Stimulated activated CD8-positive, alpha-beta memory T cell treated with anti-CD3 and anti-CD28 coated beads, Interleukin-7, amount 100 ng/mL, for 48 hours (primary cell): ENCODE measurements at regions not wholly inside any gene's neighbourhood (a gene's known extent, or its start where the extent isn't known, plus 50 kb on each side); places are given as distances from the start of the nearest gene placed in this dataset.
"Not testable (repeated sequence)": the region's sequence is repeated elsewhere in the genome, so short reads cannot be mapped to it uniquely, and the experiment has no call there.

Experiments
- DNase-seq, 2 donors: peaks; one replicate each; pipeline ENCODE4 v3.0.0-alpha.2; 2020; ENCODE audit warnings: low read depth in 1 of 2; ENCODE audit errors: extremely low read depth in 1 of 2

DNA sequence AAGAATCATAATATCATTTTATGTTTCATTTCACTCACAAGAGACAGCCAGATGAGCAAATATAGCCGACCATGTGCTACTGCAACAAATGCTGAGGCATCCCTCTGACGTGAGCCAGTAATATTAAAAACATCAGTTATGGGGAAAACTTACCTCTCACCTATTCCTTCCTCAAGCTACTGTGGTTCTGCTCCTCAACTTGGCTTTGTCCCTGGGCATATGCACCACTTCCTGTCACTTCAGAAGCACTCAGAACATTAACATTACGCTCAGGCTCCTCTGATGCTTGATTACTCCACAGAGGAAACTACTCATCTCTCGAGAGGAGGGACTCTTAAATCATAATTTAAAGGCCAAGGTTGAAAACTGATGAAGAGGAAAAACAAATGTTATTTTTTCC lies 457.0 kb upstream of the ALCAM start:
- DNase-seq, result no peak

DNA sequence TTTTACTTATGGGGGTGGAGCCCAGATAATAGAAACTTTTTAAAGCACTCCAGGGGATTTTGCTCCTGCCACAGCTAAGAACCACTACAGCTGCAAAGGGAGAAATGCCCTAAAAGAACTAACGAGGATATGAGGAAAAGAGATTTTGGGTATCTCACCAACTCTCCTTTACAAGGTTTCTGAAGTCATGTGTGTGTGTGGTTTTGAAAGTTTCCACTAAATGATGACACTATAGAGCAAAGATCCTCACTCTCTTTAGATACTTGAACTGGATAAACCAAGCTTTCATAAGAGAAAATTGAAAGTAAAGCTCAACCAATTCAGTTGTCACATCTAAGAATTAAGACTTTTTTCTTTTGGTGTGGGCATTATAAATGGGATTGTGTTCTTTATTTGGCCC lies 455.3 kb upstream of the ALCAM start:
- no peak for DNase-seq

DNA sequence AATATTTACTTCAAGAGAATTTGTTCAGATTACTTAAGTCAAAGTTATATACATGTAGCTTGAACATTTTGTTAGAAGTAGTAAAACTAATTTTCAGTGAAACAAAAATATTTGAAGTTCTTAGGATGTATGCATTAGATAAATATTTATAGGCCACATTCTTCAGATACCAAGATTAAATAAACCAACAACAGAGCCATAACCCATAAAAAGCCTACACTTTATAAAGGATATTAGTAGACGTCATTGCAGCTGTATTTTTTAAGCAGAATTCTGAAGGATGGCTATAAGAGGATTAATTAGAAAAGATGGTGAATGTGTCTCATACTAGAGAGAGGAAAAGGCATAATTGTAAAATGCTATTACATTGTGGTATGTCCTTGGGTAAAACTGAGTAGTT lies 449.7 kb upstream of the ALCAM start:
- no peak for DNase-seq

DNA sequence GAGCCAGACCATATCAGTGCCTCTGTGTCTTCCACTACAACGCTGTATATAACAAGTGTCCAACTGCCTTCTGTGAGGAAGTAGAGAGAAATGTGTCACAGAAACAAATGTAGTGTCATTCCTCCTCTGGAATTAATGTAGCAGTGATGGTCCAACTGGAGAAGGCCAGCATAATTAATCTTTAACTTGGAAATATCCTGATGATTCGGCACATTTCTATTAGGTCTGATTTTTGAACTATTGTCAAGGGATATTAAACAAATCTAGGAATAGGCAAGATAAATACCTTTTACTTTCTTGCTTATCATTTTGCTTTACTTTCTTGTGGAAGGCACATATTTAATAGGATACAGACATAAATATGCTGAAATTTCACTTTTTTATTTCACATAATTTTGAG lies 446.2 kb upstream of the ALCAM start:
- DNase-seq, result no peak

DNA sequence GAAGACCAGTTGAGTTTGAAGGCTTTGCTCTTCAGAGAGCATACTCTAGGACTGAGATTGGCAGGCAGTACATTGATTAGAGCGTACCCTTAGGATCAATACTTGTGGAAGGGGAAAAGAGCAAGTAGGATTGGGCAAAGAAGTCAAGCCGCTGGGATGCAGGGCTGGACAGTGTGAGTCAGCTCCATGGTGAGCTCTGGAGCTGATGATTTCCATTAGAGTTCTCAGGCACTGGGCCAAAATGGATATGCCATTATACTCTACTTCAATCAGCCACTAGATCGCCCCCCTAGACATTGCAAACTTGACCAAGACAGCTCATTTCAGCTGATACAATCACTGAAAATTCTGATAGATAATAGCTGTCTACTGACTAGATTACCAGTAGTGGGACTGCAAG lies 432.7 kb upstream of the ALCAM start:
- no peak for DNase-seq

DNA sequence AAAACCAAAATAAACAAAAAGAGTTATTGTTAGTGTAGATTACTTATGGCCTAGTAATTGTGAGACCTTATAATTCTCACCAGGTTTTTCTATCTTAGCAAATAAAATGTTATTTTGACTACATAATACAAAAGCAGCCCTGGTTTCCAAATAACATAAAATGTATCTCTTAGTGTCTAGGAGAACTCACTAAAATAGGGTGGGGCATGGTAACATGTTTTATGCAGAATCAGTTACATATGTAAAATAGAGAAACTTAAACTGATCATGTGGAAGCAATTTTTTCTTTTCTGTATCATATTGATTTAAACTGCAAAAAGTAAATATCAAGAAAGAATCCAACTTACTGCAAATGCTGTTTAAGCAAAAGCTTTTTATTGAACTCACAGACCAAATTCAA lies 431.1 kb upstream of the ALCAM start:
- no peak for DNase-seq

DNA sequence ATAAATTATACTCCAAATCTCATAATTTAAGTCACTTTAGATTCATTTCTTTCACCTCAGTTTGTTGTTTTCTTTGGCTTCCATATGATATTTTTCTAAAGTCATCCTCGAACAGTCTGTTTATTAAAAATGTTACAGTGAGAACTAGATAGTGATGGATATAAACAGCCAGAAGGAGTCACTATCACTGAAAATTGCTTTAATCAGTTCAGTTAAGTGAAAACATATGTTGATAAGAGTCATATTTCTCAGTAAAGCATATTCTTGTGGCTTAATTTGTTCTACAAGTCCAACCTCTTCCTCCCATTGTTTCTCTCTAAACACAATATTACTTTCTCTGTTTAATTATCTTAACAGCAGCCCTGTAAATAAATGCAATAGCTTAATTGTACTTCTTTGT lies 427.5 kb upstream of the ALCAM start:
- no peak for DNase-seq

DNA sequence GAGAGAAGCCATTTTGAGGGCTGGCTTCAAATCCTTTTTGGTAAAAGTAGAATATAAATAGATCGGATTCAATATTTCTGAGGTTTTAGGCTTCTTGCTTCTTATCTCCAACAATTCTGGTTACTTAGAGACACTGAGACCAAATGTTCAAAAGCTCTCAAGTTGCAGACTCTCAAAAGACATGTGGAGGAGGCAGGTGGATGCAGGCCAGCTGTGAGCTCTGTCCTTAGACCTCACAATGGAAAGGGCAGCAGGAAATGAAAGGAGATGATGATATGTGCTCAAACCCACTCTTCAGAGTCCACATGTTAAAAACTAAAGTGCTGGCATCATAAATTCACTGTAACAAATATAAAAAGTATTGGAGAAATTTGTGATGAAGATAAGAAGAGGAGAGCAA lies 424.9 kb upstream of the ALCAM start:
- DNase-seq, result no peak

DNA sequence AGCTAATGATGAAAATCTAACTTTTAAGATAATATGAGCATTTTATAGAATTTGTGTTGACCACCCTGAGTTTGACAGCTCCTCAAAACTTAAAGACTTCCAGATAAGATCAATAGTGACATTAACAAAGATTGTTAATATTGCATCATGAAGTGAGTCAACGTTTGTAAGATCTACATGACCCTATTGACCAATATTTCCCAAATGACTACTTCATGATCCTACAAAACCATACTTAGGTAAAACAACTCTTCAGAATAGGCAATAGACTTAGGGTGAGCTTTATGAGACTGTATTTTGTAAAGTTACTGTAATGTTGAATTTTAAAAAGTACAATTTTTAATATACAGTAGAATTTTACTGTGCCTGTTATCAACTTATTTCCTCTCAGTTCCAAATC lies 422.7 kb upstream of the ALCAM start:
- DNase-seq, result no peak

DNA sequence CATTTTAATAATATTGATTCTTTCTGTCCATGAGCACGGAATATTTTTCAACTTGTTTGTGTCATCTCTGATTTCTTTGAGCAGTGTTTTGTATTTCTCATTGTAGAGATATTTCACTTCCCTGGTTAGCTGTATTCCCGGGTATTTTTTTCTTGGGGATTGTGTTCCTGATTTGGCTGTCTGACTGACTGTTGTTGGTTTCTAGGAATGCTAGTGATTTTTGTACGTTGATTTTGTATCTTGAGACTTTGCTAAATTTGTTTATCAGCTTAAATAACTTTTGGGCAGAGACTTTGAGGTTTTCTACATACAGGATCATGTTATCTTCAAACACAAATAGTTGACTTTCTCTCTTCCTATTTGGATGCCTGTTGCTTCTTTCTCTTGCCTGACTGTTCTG lies 418.8 kb upstream of the ALCAM start:
- no peak for DNase-seq

DNA sequence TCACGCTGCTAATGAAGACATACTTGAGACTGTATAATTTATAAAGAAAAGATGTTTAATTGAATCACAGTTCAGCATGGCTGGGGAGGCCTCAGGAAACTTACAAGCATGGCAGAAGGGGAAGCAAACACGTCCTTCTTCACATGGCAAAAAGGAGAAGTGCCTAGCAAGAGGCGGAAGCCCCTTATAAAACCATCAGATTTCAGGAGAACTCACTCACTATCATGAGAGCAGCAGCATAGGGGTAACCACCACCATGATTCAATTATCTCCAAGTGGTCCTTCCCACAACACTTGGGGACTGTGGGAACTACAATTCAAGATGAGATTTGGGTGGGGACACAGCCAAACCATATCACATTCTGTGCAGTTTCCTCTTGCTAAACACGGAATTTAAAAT lies 416.9 kb upstream of the ALCAM start:
- not testable (repeated sequence) for DNase-seq

DNA sequence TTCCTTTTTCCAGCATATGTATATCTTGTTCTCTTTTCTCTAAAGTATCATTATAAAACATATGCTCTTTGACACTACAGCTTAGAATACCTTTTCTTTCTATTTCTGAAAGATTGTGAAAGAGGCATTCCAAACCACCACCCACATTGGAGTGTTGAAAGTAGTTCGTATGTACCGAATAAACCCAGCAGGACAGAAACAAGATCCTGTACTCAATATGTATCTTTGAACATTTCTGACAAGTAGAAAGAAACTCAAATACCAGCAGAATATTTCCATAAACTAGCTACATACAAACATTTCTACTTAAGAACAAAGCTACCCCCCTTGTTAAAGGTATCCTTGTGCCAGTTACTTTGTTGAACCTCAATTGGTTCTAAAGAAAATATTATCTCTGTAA lies 415.3 kb upstream of the ALCAM start:
- no peak for DNase-seq

DNA sequence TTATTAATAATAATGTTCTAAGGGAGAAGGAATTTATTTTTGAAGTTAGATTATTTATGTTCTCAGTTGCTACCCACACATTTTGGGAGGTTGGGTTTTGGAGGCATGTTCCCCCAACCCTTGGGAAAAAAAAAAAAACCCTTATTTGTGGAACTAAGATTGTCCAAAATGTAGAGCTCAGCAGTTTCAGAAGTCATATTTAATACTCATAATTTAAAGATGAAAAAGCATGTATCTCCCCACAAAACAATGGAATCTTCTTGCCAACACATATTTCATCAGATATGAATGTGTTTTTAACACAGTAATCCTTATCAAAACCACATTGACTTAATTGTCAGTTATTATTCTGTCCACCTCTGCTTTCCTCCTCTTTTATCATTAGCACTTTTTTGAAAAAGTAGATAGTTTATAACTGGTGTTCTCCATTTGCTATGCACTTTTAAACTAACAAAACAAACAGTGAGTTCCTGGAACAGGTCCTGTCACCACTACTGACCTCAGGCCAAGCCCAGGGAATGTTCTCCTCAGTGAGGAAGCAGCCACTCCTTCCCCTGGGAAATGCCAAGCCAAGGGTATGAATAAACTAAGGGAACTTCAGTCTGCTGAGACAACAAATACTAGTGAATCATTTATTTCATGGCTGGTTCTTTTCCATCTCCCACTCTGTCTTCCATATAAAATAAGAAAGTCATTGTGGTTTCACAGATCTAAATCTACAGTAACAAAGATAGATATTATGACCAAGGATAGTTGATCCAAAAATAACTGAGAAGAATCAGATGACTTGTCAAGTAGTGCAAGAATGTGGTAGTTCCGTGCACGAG lies 414.4 kb upstream of the ALCAM start:
- no peak for DNase-seq

DNA sequence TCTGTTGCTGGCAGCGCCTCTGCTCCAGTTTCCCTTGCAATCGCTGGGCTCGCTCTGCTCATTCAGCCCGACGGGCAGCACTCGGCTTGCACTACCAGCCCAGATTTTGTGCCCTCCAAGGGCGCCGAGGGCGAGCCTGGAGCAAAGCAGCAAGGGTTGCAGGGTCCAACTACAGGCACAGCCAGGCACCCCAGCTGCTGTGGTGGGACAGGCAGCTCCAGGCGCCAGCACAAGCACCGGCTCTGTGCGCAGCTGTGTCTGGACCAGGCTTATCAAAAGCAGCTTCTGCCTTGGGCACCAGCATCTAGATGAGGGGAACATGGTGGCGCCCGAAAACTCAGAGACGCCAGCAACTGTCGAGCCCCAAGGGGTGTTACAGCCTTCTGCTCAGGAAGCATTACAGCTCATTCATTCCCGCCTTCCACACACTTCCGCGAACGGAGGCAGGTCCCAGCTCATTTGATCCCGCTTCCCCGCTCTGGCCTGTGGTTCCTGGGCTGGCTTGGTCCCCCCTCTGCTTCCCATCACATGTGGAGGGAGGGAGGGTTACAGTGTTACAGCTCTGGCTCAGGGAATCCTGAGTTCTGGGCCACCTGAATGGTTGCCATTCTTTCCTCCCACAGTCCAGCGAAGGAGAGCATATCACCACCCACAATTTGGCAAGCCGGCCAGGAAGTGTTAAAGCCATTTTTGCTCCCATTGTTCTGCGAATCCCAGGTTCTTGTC lies 409.9 kb upstream of the ALCAM start:
- DNase-seq, result no peak

DNA sequence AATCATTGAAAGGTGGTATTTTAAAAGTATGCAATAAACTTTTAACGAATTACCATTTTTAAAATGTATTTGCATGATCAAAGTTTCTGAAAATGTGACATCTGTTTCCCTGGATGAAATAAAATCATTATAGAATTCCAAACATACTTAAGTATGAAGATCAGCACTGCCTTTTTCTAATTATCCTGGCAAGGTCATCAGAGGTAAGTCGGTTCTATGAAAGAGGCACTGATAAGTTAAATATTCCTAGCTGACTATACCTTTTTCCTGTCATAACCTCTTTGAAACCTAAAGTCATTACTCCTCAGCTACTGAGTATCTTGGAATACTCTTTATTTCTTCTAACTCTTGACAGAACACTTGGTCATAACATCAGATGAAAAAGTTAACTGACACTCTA lies 406.1 kb upstream of the ALCAM start:
- no peak for DNase-seq

DNA sequence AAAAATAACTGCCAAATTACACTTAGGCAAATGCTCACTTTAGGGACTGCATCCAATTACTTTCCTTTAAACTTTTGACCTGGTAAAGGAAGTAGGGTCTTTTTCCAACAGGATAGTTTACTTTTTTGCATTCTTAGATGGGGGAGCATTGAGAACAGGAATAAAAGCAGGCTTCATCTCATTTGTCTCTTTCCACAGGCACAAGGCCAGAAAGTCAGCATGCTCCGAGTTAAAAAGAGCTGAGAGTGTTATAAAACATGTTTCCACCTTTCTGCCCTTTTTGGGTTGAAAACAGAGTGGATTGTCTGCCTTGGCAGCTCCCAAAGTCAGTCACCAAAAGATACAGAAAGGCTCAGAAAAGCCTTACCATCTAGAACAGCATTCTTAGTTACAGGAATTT lies 404.9 kb upstream of the ALCAM start:
- DNase-seq, result no peak

DNA sequence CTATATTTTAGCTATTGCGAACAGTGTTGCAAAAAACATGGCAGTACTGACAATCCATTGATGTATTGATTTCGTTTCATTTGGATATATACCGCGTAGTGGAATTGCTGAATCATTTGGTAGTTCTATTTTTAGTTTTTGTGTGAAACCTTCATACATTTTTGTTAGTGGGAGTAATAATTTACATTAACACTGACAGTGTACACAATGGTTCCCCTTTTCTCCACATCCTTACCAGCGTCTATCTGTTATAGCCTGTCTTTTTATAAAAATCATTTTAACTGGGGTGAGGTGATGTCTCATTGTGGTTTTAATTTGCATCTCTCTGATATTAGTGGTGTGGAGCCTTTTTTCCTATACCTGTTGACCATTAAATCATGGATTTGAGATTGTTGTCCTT lies 392.4 kb upstream of the ALCAM start:
- no peak for DNase-seq

DNA sequence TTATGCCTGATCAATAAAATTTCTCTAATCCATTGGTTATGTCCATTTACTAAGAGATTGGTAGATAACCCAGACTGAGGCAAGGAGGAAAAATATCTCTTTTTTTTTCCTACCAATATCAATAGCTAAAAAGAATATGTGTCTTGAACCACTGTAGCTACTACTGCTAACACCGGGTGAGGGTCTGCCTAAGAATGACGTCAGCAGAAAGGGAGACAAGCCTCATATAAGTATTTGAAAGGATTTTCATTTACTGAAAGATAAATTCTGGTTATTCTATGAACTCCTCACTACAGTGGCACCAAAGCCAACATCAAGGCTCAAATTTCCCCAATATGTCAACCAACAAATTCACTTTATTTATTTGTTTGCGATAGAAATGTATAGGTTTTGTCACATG lies 389.0 kb upstream of the ALCAM start:
- no peak for DNase-seq

DNA sequence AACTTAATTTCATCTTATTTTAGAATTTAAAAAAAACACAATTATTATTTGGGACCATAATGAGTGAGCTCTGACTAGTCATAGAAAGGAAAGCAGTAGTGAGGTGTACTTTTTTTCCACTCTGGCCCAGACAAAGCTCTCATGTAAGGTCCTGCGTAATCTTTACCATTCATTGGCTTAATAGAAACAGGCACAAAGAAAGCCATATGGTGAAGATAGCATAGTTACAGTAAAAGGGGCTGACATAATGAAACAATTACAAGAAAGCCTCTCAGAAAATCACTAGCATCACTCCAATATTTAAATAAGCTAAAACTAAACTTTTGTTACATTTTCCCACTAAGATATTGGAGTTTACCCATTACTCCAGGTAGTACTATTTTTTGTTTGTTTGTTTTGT lies 384.6 kb upstream of the ALCAM start:
- DNase-seq, result no peak

DNA sequence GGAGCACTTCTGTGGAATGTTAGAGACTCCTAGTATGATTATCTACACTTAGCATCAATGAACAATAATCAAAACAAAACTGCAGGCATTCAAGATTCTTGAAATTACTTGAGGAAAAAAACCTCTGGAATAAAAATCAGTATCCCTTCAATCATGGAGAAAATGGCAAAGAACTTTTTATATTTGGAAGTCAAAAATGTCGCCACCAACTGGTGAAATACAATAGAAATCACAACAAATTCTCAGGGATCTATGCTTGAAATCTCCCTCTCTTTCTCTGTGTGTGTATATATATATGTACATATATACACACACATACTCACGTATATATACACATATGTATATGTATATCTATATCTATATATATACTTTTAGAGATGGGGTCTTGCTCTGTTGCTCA lies 378.9 kb upstream of the ALCAM start:
- DNase-seq, result no peak

DNA sequence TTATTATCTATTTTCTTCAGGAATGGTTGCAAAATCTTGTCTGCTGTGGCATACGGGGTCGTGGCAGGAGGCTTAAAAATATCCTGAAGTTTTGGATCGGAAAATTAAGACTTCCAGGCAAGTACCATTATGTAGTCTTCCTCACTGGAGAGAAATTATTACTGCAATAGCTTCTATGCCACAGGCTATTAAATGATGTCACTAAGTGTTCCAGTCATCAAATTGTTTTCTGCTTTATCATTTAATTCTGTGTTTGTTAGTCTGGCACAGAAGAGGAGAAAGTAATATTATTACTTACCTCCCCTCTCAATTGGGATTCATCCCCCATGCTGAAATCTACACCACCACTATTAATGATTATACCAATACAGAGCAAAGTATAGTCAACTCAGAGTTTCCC lies 378.2 kb upstream of the ALCAM start:
- DNase-seq, result no peak

DNA sequence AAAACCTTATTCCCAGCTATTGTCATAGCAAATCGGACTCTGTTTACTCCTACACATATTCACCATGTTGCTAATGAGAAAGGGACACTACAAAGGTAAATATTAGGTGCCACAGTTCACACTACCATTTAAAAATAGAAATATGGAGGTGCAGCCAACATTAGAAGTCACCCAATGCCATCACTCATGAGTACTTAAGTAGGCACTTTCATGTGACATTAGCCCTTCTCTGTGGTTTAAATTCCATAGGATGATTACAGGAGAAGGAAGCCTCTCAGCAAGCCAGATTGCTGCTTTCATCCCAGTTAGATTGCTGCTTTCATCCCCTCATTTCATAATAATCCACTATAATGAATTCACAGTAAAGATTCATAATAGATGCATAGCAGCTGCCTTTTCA lies 376.8 kb upstream of the ALCAM start:
- no peak for DNase-seq

DNA sequence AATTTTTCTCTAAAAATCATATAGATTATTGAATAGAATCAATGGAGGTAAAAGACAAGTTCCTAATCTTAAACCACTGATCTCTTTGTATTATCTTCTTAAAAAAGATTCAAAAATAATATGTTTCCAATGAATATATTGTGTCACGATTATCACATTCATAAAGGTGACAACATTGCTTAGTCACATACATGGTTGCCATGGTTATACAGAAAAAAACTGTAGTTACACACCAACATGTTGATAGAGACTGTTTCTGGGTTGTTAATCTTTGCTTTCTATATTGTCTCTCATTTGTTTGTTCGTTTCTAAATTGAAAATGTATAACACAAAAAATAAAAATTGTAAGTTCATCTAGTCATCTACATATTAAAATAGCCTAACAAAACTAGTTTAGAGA lies 376.0 kb upstream of the ALCAM start:
- no peak for DNase-seq
